ENCODE measurements at regions not wholly inside any gene's neighbourhood (a gene's known extent, or its start where the extent isn't known, plus 50 kb on each side); places are given as distances from the start of the nearest gene placed in this dataset.

- no peaks in the 10 kb centered on the region for H3K9me3 ChIP-seq
- H3K27ac ChIP-seq: no peak overlapping the region
- no peaks in the 10 kb centered on the region for H3K36me3 ChIP-seq
- no peaks in the 10 kb centered on the region for H3K4me1 ChIP-seq
- no peak for TF ChIP-seq EP300 (IDR thresholded peaks at IDR 0.05)
- TF ChIP-seq POLR2A (IDR thresholded peaks at IDR 0.05): no peak
- no peak for TF ChIP-seq CTCF (IDR thresholded peaks at IDR 0.05)
- TF ChIP-seq POLR2AphosphoS5 (IDR thresholded peaks at IDR 0.05): no peak
- 41 to 72% methylated on average over 8 of the region's 8 CpGs for WGBS, 2 donors
- no peak for DNase-seq
- H3K27me3 ChIP-seq: peaks cover 0 to 3% (median 0%) of the 10 kb centered on the region in 3 donors
- H3K4me3 ChIP-seq: no peak overlapping the region
- intact Hi-C loops (cut with DNase I): no loop called here
Measured at GRCh38 chr2:16123421-16123820, 183.1 kb downstream of the MYCN start.

GRCh38 chr2:16122556-16122955 lies 182.2 kb downstream of the MYCN start:
- Histone ChIP-seq H3K4me3 (no peak overlapping the region), H3K9me3 (no peaks in the 10 kb centered on the region), H3K27me3 (peaks cover 0 to 3% (median 0%) of the 10 kb centered on the region in 3 donors), H3K36me3 (no peaks in the 10 kb centered on the region), H3K27ac (no peak overlapping the region), H3K4me1 (no peaks in the 10 kb centered on the region)
- intact Hi-C loops (cut with DNase I): no loop called here
- WGBS, 2 donors: 96 to 97% methylated on average over 4 of the region's 4 CpGs
- no peak for DNase-seq
- TF ChIP-seq EP300 (IDR thresholded peaks at IDR 0.05): no peak
- no peak for TF ChIP-seq POLR2AphosphoS5 (IDR thresholded peaks at IDR 0.05)
- TF ChIP-seq POLR2A (IDR thresholded peaks at IDR 0.05): no peak
- no peak for TF ChIP-seq CTCF (IDR thresholded peaks at IDR 0.05)

- no peak overlapping the region for H3K4me3 ChIP-seq
- H3K27ac ChIP-seq: no peak overlapping the region
- no peak for TF ChIP-seq CTCF (IDR thresholded peaks at IDR 0.05)
- TF ChIP-seq POLR2A (IDR thresholded peaks at IDR 0.05): no peak
- H3K36me3 ChIP-seq: no peaks in the 10 kb centered on the region
- no peaks in the 10 kb centered on the region for H3K4me1 ChIP-seq
- H3K27me3 ChIP-seq: peaks cover 0 to 3% (median 0%) of the 10 kb centered on the region in 3 donors
- intact Hi-C loops (cut with DNase I): no loop called here
- 95 to 96% methylated on average over 4 of the region's 4 CpGs for WGBS, 2 donors
- H3K9me3 ChIP-seq: no peaks in the 10 kb centered on the region
- no peak for DNase-seq
Measured at GRCh38 chr2:16121986-16122390, 181.6 kb downstream of the MYCN start.

- H3K9me3 ChIP-seq: no peaks in the 10 kb centered on the region
- H3K4me3 ChIP-seq: no peak overlapping the region
- H3K27ac ChIP-seq: no peak overlapping the region
- H3K27me3 ChIP-seq: peaks cover 0 to 3% (median 0%) of the 10 kb centered on the region in 3 donors
- WGBS, 2 donors: 91 to 93% methylated on average over 7 of the region's 7 CpGs
- no peaks in the 10 kb centered on the region for H3K36me3 ChIP-seq
- TF ChIP-seq CTCF (IDR thresholded peaks at IDR 0.05) (no peak), POLR2A (IDR thresholded peaks at IDR 0.05) (no peak), EP300 (IDR thresholded peaks at IDR 0.05) (no peak), POLR2AphosphoS5 (IDR thresholded peaks at IDR 0.05) (no peak)
- DNase-seq: no peak
- intact Hi-C loops (cut with DNase I): no loop called here
- H3K4me1 ChIP-seq: no peaks in the 10 kb centered on the region
Measured at GRCh38 chr2:16121231-16121985, 181.1 kb downstream of the MYCN start.

All from sigmoid colon (tissue), 6 donors.